Endodermal cell (in vitro differentiated cells): ENCODE measurements at regions not wholly inside any gene's neighbourhood (a gene's known extent, or its start where the extent isn't known, plus 50 kb on each side); places are given as distances from the start of the nearest gene placed in this dataset.

ENCODE experiments used
- DNase-seq: peaks from one replicate; pipeline ENCODE4 v3.0.0-alpha.2; 2017
- H3K27ac ChIP-seq: 2 replicates; pipeline ENCODE4 v1.5.1; 2013; ENCODE audit warnings: mild to moderate bottlenecking, low read depth, low read length, moderate library complexity
- H3K27me3 ChIP-seq: 2 replicates; pipeline ENCODE4 v1.6.1; 2013; ENCODE audit warnings: mild to moderate bottlenecking, low read length, moderate library complexity; ENCODE audit not compliant: insufficient read depth, control insufficient read depth, poor library complexity, severe bottlenecking
- H3K36me3 ChIP-seq: 2 replicates; pipeline ENCODE4 v1.7.0; 2013; ENCODE audit warnings: mild to moderate bottlenecking, low read length, moderate library complexity; ENCODE audit not compliant: control insufficient read depth, insufficient read depth
- H3K4me1 ChIP-seq: one replicate; pipeline ENCODE4 v1.7.0; 2013; ENCODE audit warnings: low read length; ENCODE audit not compliant: control insufficient read depth, insufficient read depth
- H3K4me3 ChIP-seq: 2 replicates; pipeline ENCODE4 v1.5.1; 2013; ENCODE audit warnings: mild to moderate bottlenecking, low read length, moderate library complexity
- H3K9ac ChIP-seq: 2 replicates; pipeline ENCODE4 v1.6.1; 2013; ENCODE audit warnings: mild to moderate bottlenecking, low read length, moderate library complexity; ENCODE audit not compliant: poor library complexity, severe bottlenecking; ENCODE audit errors: extremely low read depth
- H3K9me3 ChIP-seq: 2 replicates; pipeline ENCODE4 v1.6.1; 2013; ENCODE audit warnings: mild to moderate bottlenecking, low read length, moderate library complexity; ENCODE audit not compliant: control insufficient read depth
- H3K27ac Mint-ChIP-seq: 2 replicates; pipeline ENCODE4 v1.8.0; 2020; ENCODE audit warnings: mixed read lengths
- H3K27me3 Mint-ChIP-seq: 2 replicates; pipeline ENCODE4 v1.8.0; 2021; ENCODE audit warnings: mild to moderate bottlenecking, mixed read lengths; ENCODE audit not compliant: insufficient read depth
- H3K36me3 Mint-ChIP-seq: 2 replicates; pipeline ENCODE4 v1.8.0; 2020; ENCODE audit warnings: low read depth, mixed read lengths
- H3K4me1 Mint-ChIP-seq: 2 replicates; pipeline ENCODE4 v1.8.0; 2020; ENCODE audit warnings: mixed read lengths
- H3K4me3 Mint-ChIP-seq: 2 replicates; pipeline ENCODE4 v1.8.0; 2020; ENCODE audit warnings: mild to moderate bottlenecking, moderate library complexity, mixed read lengths
- H3K9me3 Mint-ChIP-seq: 2 replicates; pipeline ENCODE4 v1.8.0; 2020; ENCODE audit warnings: mild to moderate bottlenecking, mixed read lengths
- WGBS, 2 experiments: methylation state at CpG; one replicate each; pipeline versions ENCODE4 v1.1.5 to v1.1.7; 2013; ENCODE audit warnings: missing lambda C conversion rate in 2 of 2, mixed read lengths in 1 of 2; ENCODE audit not compliant: insufficient coverage in 1 of 2, insufficient read length in 1 of 2; 5-methylcytosine and 5-hydroxymethylcytosine counted together
- TF ChIP-seq, protein P1 (sequence below): fragments of 200-600 bp; sonication (generic); conservative IDR thresholded peaks from 2 replicates; pipeline ENCODE4 v1.5.0; 2021; ENCODE audit warnings: antibody characterized with exemption, mild to moderate bottlenecking

DNA sequence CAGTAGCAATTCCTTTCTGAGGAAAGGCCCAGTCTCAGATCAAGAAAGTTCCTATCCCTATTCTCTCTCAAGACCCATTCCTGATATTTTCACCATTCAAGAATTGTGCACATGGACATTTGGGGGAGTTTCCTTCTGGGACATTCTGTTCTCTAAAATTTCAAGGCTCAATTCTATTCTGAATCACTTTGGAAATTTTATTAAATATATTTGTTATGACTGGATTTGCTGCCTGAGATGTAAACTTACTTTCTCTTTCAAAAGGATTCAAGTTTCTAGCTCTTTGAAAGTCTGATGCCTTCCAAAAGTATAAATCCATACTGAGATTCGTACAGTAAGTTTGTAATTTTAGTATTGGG is 55.3 kb upstream of the STK17B start:
- Histone ChIP-seq H3K9ac (no peak overlapping the region), H3K27me3 (no peaks in the 10 kb centered on the region), H3K4me1 (no peaks in the 10 kb centered on the region), H3K9me3 (no peaks in the 10 kb centered on the region), H3K36me3 (no peaks in the 10 kb centered on the region), H3K4me3 (no peak overlapping the region), H3K27ac (no peak overlapping the region)
- no peak for DNase-seq
- H3K36me3 Mint-ChIP-seq: no peaks in the 10 kb centered on the region
- H3K9me3 Mint-ChIP-seq: no peaks in the 10 kb centered on the region
- 92% methylated on average over 1 of the region's 1 CpG; no CpG with 5 or more reads in 1 of the 2 experiments for WGBS, 2 experiments
- TF ChIP-seq, protein P1, sequence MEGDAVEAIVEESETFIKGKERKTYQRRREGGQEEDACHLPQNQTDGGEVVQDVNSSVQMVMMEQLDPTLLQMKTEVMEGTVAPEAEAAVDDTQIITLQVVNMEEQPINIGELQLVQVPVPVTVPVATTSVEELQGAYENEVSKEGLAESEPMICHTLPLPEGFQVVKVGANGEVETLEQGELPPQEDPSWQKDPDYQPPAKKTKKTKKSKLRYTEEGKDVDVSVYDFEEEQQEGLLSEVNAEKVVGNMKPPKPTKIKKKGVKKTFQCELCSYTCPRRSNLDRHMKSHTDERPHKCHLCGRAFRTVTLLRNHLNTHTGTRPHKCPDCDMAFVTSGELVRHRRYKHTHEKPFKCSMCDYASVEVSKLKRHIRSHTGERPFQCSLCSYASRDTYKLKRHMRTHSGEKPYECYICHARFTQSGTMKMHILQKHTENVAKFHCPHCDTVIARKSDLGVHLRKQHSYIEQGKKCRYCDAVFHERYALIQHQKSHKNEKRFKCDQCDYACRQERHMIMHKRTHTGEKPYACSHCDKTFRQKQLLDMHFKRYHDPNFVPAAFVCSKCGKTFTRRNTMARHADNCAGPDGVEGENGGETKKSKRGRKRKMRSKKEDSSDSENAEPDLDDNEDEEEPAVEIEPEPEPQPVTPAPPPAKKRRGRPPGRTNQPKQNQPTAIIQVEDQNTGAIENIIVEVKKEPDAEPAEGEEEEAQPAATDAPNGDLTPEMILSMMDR: no peak
- H3K4me3 Mint-ChIP-seq: no peak overlapping the region
- no peak overlapping the region for H3K27ac Mint-ChIP-seq
- no peaks in the 10 kb centered on the region for H3K4me1 Mint-ChIP-seq
- H3K27me3 Mint-ChIP-seq: no peaks in the 10 kb centered on the region

DNA sequence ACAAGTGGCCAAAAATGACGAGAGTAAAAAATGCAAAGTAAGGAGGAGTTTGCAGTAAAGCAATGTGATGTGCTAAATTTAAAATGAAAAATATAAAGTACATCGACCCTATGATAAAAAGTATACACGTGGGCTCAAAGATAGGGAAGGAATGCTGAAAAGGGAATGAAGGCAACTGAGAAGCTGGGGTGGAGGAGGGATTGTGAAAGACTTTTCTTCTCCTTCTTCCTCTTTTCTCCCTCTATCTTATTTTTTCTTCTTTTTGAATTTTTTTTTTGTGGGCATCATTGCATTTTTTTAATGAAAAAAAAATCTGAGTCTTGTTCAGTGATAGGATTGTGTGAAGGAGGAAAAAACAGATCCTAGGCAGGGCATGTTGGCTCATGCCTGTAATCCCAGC is 57.6 kb upstream of the STK17B start:
- Mint-ChIP-seq H3K36me3 (no peaks in the 10 kb centered on the region), H3K27ac (no peak overlapping the region), H3K4me1 (no peaks in the 10 kb centered on the region), H3K9me3 (no peaks in the 10 kb centered on the region), H3K27me3 (no peaks in the 10 kb centered on the region), H3K4me3 (no peak overlapping the region)
- Histone ChIP-seq H3K4me1 (no peaks in the 10 kb centered on the region), H3K27me3 (no peaks in the 10 kb centered on the region), H3K36me3 (no peaks in the 10 kb centered on the region), H3K4me3 (no peak overlapping the region), H3K9ac (no peak overlapping the region), H3K9me3 (no peaks in the 10 kb centered on the region), H3K27ac (no peak overlapping the region)
- TF ChIP-seq, protein P1: no peak
- DNase-seq: no peak
- WGBS, 2 experiments: 87 to 100% methylated on average over 1 to 3 of the region's 3 CpGs

DNA sequence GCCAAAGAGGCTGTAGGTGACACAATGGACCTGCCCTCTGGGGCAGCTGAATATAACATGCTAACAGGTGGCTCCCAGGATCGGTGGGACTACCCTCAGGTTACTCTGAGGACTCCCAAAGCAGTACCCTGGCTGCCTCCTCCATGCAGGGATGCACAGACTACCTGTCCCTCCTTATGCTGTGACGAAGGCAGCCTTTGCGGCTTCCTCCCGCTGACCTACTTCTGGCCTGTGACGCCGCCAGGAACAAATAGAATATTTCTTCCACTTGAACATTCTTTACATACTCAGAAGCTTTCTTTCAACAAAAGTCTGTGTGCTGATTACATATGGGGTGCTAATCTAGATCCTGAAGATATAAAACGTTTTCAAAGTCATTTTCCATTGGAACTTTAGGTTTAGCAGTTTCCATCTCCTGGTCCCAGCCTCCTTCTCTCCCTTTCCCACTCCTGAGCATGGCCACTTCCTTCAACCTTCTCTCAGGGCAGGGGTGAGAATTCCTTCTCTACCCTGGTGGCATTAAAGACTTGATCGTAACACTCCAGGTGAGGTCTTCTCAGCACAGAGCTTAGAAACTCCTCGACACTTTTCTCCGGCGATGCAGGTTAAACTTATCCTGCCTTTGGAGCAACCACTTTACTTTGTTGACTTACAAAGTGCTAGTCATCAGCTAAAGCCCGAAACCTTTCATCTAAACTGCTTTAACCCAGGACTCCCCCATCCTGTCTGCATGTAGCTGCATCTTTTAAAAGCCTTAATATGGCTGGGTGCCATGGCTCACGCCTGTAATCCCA is 58.9 kb upstream of the STK17B start:
- 89 to 91% methylated on average over 7 to 13 of the region's 13 CpGs for WGBS, 2 experiments
- no peak for DNase-seq
- TF ChIP-seq, protein P1: no peak
- no peaks in the 10 kb centered on the region for H3K4me1 ChIP-seq
- H3K4me3 ChIP-seq: no peak overlapping the region
- Mint-ChIP-seq H3K4me3 (no peak overlapping the region), H3K27ac (no peak overlapping the region), H3K4me1 (no peaks in the 10 kb centered on the region), H3K27me3 (no peaks in the 10 kb centered on the region), H3K9me3 (no peaks in the 10 kb centered on the region), H3K36me3 (no peaks in the 10 kb centered on the region)
- H3K9ac ChIP-seq: no peak overlapping the region
- no peaks in the 10 kb centered on the region for H3K9me3 ChIP-seq
- no peak overlapping the region for H3K27ac ChIP-seq
- no peaks in the 10 kb centered on the region for H3K36me3 ChIP-seq
- no peaks in the 10 kb centered on the region for H3K27me3 ChIP-seq
